Astrocyte of the cerebellum (primary cell): ENCODE measurements at regions not wholly inside any gene's neighbourhood (a gene's known extent, or its start where the extent isn't known, plus 50 kb on each side); places are given as distances from the start of the nearest gene placed in this dataset.

Experiments used
- DNase-seq: peaks from one replicate; pipeline ENCODE4 v3.0.0-alpha.2; 2011; ENCODE audit warnings: low read depth
- H3K4me3 ChIP-seq: 2 replicates; pipeline ENCODE4 v1.5.1; 2011; ENCODE audit warnings: mild to moderate bottlenecking, low read depth, low read length, moderate library complexity
- in situ Hi-C: cut with HindIII; loops from 2 replicates; pipeline ENCODE4 v1.10.0; 2017; ENCODE audit warnings: low sequenced_read_pairs
- TF ChIP-seq, protein P1 (sequence below): IDR thresholded peaks from 2 replicates; pipeline ENCODE4 v1.5.1; 2012; ENCODE audit warnings: low read length, low read depth, moderate library complexity, mild to moderate bottlenecking; ENCODE audit errors: missing control alignments

DNA sequence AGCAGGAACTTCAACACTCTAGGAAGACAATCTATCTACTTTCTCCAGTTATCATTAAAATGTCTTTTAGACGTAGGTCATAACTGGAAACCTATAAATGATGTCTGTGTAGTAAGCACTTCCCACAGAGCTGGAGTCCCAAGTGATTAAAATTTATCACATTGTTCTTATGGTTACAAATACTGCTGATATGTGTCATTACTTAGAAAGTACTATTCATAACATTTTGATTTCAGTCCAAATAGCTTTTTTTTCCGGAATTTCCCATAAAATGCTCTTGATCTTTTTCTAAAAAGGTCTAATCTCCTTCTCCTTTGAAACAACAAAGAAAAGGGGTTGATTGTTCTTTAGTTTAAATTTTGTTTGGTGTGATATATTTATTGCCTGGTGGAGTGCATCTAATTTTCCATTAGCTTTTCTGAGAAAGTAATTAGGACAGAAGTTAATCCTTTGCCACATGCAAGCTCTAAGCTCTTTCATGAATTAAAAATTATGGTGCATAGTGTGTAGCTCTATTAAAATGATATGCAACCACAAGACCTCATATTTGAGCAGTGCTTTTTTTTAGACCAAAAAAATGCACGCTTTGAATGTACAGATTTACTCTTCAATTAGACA lies 132.7 kb upstream of the TCF21 start:
- TF ChIP-seq, protein P1, sequence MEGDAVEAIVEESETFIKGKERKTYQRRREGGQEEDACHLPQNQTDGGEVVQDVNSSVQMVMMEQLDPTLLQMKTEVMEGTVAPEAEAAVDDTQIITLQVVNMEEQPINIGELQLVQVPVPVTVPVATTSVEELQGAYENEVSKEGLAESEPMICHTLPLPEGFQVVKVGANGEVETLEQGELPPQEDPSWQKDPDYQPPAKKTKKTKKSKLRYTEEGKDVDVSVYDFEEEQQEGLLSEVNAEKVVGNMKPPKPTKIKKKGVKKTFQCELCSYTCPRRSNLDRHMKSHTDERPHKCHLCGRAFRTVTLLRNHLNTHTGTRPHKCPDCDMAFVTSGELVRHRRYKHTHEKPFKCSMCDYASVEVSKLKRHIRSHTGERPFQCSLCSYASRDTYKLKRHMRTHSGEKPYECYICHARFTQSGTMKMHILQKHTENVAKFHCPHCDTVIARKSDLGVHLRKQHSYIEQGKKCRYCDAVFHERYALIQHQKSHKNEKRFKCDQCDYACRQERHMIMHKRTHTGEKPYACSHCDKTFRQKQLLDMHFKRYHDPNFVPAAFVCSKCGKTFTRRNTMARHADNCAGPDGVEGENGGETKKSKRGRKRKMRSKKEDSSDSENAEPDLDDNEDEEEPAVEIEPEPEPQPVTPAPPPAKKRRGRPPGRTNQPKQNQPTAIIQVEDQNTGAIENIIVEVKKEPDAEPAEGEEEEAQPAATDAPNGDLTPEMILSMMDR = no peak
- no peak for DNase-seq
- no peak overlapping the region for H3K4me3 ChIP-seq
- in situ Hi-C loops = no loop called here

DNA sequence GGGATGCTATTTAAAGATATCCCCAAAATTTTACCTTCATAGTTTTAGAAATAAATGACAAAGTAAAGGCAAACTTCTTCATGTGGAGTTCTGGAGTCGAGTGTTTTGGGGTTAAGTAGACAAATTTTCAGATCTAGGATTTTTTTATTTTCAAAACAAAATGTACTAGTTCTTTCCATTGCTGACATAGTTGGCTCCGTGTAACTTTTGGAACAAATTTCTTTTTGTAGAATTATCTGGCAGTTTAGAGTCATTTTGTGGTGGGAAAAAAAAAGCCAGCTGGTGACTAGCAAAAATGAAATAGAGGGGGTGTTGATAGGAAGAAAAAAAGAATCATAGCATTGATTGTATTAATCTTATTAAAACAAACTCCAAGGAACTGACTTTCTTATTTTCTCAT lies 131.6 kb upstream of the TCF21 start:
- no peak for DNase-seq
- in situ Hi-C loops = no loop called here
- H3K4me3 ChIP-seq = no peak overlapping the region
- TF ChIP-seq, protein P1 = no peak

DNA sequence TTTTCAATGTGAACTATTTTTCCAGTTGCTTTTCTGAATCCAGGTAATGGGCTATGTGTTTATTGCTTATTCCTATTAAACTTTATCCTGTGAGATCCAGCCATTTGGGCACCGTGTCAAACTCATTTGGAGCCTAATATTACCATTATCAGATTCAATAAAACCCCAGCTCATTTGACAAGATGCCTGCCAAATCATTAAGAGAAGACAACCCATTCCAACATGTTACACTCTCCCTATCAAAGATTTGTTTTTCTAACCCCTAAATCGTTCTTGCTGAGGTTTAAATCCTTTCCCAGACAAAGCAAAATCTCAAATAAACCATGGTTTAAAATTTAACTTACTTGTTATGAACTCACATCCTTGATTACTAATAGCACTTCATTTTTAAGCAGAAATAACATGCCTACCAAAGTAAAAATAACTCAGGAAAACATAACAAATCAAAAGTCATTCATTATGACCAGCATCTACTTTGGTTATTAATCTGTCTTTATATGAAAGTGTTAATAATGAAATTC lies 130.0 kb upstream of the TCF21 start:
- TF ChIP-seq, protein P1 = no peak
- DNase-seq = no peak
- H3K4me3 ChIP-seq = no peak overlapping the region
- in situ Hi-C loops = no loop called here

DNA sequence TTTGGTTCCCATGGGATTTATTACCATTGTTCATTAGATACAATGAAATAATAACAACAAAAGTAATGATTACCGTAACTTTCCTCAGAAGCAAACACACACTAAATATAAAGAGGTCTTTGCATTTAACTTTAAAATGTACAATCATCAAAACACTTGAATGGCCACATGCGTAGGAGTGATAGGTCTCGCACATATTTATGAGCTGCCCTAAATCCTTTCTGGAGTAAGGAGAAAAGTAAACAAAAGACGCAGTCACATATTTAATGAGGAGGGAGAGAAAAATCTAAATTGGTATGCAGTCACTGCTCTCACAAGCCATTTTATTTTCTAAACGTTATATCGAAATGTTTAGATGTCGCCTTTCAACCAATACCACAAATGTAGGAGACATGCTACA lies 129.4 kb upstream of the TCF21 start:
- TF ChIP-seq, protein P1 = no peak
- in situ Hi-C loops = no loop called here
- DNase-seq = no peak
- no peak overlapping the region for H3K4me3 ChIP-seq

DNA sequence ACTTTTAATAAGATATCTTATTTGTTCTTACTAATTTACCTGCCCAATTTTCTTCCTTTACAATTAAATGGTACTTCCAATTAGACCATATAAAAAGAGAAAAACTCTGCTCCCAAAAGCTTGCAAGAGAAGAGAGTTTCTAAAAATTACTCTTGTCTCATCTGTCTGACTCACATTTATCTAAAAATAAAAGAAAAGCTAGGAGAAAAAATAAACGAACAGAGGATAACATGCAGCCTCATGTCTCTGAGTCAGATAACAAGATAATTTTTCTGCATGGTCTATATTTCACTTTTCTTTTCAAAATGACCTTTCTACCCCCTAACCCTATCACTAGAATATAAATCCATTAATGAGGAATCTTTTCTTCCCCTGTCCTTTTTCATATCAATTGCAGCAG lies 127.2 kb upstream of the TCF21 start:
- in situ Hi-C loops = no loop called here
- no peak overlapping the region for H3K4me3 ChIP-seq
- no peak for DNase-seq
- TF ChIP-seq, protein P1 = no peak

DNA sequence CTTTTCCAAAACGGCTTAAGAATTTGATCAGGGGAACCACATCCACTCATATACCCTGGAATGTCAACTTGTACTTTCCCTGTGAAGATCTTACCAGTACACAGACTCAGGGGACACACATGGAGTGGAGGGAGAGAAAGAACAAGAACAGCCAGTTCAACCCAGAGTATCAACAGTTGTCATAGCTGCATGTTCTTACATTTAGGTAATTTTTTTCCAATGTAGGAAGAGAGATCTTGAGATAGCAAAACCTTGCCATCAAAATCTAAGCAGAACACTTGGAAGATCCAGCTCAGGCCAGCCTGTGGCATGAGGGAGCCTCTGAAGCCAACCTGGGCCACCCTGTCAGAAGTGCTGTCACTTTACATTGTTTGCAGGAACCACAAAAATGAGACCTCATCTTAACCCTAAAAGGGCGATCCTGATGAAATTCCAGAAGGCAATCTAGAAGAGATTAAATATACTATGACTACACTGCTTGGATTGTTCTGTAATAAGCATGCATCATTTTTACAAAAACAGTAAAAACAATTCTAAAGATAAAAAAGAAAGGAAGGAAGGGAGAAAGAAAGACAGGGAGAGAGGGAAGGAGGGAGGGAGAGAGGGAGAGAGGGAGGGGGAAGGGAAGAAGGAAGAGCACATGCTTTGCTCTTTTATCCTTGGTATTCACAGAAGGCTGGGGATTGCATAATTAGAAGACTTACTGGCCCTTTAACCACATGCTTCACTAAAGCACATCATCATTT lies 124.7 kb upstream of the TCF21 start:
- no peak overlapping the region for H3K4me3 ChIP-seq
- in situ Hi-C loops = no loop called here
- TF ChIP-seq, protein P1 = no peak
- no peak for DNase-seq
